AG10803 (cell line): ENCODE measurements at regions not wholly inside any gene's neighbourhood (a gene's known extent, or its start where the extent isn't known, plus 50 kb on each side); places are given as distances from the start of the nearest gene placed in this dataset.

ENCODE experiments used
- DNase-seq: peaks from one replicate; pipeline ENCODE4 v3.0.0; 2010; ENCODE audit warnings: low read depth
- H3K4me3 ChIP-seq: 2 replicates; pipeline ENCODE4 v1.5.1; 2011; ENCODE audit warnings: mild to moderate bottlenecking, low read length, control low read depth
- TF ChIP-seq, protein P1 (sequence below): conservative IDR thresholded peaks from 2 replicates; pipeline ENCODE4 v1.5.1; 2011; ENCODE audit warnings: mild to moderate bottlenecking, low read length, control low read depth, inconsistent platforms

DNA sequence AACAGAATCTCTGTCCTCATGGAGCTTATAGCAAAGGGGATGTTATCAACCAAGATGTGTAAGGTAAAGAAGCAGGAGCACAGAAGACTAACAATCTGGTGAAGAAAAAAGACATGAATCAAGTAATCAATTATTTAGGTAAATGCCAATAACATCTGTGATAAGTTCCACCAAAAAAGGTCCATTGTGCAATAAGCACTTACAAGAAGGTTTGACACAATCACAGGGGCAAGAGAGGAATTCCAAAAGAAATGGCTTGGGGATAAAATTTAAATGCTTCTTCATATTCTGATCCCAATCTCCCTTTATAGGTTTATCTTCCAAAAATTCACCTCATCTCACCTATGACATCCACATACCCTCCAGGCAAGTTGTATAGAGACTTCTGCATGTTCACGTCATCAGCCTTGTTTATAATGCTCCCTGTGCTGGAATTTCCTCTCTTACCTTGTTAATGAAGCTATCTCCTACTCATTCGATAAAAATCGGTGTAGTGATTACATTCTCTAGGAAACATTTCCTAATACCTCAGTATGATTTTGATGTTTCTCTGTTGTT is 53.6 kb upstream of the DPT start:
- no peak for DNase-seq
- H3K4me3 ChIP-seq = no peak overlapping the region

DNA sequence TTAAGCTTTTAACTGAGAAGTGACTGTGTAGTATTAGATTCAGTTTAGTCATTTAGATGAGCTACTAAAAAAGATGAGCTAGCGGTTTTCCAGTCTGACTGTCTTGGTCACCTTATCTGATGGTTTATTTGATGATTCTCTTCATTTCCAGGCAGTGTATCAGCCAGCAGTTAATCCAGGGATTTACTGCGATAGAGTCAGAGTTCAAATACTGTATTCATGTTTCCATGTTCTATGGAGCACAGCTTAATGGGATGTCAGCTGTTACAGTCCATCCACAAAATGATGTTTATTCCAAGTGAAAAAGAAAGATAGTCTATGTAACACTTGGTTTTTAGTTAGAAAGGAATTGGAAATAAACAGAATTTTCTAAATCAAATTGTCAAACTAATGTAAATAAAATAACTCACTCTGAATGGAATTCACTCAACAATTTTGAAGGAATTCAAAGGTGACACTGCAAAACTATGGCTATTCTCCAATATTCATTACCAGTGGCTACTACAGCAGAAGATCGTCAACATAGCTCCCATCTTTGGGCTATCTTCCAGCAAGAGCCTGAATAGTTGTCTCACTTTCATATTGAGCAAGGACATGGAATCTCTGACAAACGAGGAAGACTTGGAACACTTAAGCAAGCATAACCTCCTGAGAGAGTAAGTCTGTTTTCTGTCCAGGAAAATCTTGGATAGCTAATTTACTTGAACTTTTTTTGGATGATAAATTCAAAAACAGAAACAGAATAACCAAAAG is 54.6 kb upstream of the DPT start:
- TF ChIP-seq, protein P1, sequence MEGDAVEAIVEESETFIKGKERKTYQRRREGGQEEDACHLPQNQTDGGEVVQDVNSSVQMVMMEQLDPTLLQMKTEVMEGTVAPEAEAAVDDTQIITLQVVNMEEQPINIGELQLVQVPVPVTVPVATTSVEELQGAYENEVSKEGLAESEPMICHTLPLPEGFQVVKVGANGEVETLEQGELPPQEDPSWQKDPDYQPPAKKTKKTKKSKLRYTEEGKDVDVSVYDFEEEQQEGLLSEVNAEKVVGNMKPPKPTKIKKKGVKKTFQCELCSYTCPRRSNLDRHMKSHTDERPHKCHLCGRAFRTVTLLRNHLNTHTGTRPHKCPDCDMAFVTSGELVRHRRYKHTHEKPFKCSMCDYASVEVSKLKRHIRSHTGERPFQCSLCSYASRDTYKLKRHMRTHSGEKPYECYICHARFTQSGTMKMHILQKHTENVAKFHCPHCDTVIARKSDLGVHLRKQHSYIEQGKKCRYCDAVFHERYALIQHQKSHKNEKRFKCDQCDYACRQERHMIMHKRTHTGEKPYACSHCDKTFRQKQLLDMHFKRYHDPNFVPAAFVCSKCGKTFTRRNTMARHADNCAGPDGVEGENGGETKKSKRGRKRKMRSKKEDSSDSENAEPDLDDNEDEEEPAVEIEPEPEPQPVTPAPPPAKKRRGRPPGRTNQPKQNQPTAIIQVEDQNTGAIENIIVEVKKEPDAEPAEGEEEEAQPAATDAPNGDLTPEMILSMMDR = no peak
- no peak overlapping the region for H3K4me3 ChIP-seq
- DNase-seq = peak; percentile 77

More for the DNA sequence above, 53.6 kb upstream of the DPT start:
- TF ChIP-seq, protein P1 = no peak

DNA sequence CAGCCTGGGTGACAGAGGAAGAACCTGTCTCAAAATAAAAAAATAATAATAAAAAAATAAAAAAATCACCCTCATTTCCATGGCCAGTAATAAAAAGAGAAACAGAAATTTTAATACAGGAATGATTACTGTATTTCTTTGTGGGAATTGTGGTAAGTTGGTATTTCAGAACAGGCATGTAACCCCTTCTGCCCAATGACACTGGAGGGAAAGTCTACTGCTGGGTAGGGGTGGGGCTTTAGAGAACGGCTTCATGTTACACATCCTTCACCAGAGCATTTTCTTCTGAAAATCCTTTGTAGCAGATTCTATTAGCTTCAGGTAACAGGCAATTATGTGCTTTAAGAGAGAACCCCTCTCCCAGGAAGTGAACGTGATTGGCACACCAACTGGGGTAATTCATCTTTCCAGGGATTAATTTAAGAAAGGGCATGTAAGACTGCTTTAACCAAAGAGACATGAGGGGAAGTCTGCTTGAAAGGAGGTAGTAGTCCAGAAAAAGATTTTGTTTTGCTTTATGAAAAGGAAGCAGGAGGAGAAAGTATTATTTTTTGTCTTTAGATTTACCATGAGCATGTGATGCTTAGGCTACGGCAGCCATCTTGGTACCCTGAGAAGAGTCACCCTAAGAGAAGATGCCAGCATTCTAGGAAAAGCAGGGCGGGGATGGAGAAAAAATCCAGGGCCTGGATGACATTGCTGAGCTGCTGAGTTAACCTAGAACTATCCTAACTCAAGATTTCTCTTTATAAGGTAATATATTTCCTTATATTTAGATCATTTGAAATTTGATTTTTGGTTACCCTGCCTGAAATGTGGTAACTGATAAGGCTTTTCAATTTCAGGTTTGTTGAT is 57.7 kb upstream of the DPT start:
- DNase-seq = no peak
- TF ChIP-seq, protein P1 = no peak
- H3K4me3 ChIP-seq = no peak overlapping the region

DNA sequence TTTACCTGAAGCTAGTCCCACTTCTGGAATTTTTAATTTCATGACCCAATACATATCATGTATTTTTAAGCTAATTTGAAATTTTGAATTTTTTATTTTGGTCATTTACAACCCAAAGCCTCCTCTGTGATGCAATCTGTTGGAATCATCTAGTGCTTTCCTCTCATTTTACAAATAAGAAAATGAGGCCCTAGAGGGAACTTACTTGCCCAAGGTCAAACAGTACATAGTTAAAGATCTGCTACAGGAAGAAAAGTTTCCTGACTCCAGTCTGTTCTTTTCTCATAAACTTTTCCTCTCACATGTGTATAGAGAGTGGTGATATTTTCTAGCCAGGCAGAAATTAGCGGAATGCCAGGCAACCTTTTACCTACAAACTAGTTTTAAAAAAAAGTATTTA is 59.3 kb upstream of the DPT start:
- TF ChIP-seq, protein P1 = no peak
- no peak for DNase-seq
- no peak overlapping the region for H3K4me3 ChIP-seq

DNA sequence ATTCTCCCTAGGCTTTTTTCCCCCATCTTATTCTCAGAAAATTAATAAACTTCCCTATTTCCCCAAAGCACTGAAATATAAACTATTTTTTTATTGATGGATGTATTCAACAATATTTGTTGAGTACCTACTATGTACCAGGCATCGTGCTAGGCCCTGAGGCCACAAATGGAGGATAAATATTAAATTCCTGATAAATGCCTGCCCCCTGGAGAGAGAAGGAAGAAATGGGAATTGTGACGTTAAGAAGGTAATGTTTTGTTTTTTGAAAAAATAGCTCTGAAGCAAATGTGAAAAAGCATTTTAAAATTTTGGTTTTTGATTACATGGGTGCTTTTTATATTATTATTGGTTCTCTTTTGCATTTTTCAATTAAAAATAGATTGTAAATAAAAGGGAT is 60.5 kb upstream of the DPT start:
- no peak overlapping the region for H3K4me3 ChIP-seq
- TF ChIP-seq, protein P1 = no peak; the same call in 1 of the 2 replicates
- DNase-seq = no peak

DNA sequence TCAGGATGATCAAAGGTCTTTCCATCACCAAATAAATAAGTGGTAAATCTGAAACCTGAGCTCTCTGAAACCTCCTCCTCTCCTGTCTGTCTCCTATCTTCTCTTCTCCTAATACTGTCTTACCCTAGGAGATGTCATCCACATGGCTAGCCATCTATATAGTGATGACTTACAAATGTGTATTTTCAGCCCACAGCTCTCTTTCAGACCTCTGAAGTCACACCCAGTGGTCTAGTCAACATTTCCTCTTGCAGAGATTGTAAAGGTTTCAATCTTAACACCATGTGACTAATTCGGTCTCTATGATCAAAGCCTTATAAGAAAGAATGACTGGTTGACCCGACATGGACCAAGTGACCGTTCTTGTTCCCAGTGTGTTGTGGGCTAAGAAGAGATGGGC is 63.1 kb upstream of the DPT start:
- H3K4me3 ChIP-seq = no peak overlapping the region
- DNase-seq = no peak
- TF ChIP-seq, protein P1 = no peak
